ENCODE measurements at regions not wholly inside any gene's neighbourhood (a gene's known extent, or its start where the extent isn't known, plus 50 kb on each side); places are given as distances from the start of the nearest gene placed in this dataset.
"Not testable (repeated sequence)": the region's sequence is repeated elsewhere in the genome, so short reads cannot be mapped to it uniquely, and the experiment has no call there.

GRCh38 chr7:121620206-121620605 is 224.1 kb upstream of the FAM3C start:
- peak; percentile 22 for DNase-seq

- no peak for DNase-seq
Observed at GRCh38 chr7:121618182-121618581, 222.1 kb upstream of the FAM3C start.

DNA sequence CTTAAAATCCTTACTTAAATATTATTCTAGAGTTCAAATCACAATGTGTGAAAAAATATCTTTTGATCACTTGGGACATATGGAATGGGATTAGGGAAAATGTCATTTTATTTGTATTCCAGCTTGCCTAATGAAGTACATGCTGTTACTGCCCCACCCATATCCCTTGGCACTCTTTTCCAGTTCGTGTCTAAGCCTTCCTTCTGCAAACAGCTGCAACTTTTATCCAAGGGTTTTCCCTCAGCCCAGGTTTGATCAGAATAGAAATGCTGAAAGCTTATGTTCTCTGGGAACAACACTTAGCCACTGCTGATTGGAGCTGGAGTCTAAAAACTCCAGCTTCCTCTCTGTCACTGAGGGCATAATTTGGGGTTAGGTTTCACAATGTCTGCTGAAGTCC is 214.1 kb upstream of the FAM3C start:
- peak; percentile 65 for DNase-seq

GRCh38 chr7:121609208-121609607 is 213.1 kb upstream of the FAM3C start:
- DNase-seq = no peak

DNA sequence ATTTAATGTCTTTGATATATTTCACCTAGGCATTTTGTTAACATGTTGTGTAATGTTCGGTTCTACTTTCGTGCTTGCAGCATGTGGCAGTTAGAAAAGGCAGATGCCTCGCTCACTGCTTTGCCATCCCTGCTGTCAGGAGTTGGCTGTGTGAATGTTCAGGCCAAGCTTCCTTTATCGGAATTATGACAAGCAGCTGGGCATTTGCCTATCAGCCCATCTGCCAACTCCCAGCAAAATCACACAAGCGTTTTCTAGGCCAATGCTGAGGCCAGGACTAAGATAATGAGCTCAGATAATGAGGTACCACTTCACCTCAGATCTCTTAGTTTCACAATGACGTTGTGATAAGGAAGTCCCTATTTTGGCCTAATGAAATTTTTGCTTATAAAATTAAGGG is 212.7 kb upstream of the FAM3C start:
- no peak for DNase-seq

- DNase-seq = not testable (repeated sequence)
Observed at GRCh38 chr7:121608183-121608582, 212.1 kb upstream of the FAM3C start.

GRCh38 chr7:121605317-121605680 is 209.2 kb upstream of the FAM3C start:
- peak; percentile 9 for DNase-seq

DNA sequence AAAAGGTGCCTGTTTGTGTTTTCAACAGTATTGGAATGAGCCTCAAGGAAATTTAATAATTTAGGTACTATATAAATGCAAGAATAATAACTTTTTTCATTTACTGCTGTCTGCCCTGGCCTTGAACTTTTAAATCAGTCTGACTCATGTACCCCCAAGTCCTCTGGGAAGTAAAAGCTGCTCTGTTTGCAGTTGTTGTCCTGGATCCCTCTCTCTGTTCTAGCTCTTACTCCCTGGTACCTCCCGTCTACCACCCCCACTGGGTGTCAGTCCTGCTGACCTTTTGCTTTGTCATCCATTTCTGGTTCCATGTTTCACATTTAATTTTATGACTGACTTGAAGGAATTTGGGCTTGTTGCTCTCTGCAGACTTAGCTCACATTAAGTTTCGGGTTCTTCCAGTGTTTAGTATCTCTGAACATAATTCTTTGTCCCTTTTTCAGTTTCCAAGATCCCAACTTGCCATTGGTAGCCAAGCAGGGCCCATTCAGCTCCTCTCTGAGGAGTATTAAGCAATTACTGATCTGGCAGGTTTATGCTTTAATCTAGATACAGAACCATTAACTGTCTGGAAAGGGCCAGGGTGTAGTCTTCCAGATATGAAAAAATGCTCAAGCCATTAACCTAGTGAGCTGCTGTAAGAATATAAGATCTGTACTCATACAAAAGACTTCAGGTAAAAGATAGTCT is 208.7 kb upstream of the FAM3C start:
- DNase-seq = no peak

- no peak for DNase-seq
Observed at GRCh38 chr7:121603886-121604285, 207.8 kb upstream of the FAM3C start.

GRCh38 chr7:121599887-121600286 is 203.8 kb upstream of the FAM3C start:
- DNase-seq = no peak

DNA sequence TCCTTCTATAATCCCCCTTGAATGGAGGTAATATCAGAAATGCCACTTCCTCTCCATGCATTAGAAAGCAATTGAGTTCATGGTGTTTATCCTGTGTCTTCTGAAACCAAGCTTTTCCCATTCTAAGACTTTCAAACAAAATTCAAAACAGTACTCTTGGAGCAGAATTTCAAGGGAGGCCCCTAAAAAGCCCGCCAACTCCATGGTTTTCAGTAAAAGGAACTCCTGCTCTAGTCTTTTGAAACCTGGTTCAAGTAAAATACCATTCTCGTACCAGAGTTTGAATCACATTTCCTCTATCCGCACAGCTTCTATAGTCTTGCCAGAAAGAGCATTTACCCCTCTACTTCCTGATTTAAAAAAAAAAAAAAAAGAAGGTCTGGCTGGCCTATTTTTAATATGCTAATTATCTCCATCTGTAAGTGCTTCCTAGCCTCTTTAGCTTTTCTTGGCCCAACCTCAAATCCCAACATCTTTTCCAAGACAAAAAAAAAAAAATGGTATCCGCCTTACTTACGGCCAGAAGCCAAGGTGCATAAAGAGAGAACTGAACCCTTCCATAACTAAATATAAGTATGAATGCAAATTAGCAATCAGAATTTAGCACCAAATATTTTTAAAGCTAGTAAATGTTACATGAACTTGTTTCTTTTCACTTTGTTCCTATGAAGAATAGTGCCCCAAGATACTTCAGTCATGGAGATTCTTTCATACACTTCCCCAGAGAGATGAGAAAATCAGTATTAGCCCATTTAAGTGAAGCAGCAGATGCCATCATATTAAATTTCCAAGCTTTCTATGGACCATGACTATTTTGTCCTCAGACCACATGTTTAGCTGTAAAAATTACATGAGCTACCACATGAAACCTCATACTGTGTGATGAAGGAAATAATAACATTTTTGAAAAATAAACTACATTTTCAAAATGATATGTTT is 199.9 kb upstream of the FAM3C start:
- DNase-seq = peak; percentile 87

- DNase-seq = no peak
Observed at GRCh38 chr7:121591926-121592325, 195.8 kb upstream of the FAM3C start.

DNA sequence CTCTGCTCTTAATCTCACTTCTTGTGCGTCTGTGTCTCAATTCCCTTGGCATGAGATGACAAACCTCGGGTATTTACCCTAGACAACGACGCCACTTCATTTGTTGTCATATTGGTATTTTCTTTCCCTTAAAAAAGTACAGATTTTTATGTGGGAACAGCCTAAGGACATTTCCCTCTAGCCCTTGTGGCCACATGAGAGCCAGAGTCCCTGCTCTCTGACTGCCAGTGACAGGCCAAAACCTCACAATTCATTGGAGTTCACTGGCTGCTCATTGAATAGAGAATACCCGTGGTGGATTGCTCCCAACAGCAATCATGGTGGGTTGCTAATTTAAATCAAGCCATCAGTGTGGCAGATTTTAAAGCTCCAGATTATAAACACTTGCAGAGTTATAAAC is 191.3 kb upstream of the FAM3C start:
- DNase-seq = no peak

GRCh38 chr7:121582258-121582657 is 186.2 kb upstream of the FAM3C start:
- DNase-seq = no peak

DNA sequence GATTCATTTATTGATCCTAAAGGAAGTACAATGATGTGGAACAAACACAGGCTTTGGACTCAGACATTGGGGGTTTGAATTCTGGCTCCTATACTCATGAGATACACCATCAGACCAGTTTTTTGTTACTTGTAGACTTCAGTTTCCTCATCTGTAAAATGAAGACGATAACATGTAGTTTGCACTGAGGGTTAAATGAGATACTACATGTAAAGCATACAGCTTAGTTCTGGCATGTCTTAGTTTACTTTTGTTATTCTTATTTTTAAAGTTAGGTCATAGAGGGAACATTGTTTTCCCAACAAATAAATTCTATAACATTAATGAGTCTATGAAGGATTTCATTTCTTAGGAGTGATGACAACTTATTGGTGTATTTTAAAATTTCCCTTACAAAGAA is 183.5 kb upstream of the FAM3C start:
- DNase-seq = no peak

DNA sequence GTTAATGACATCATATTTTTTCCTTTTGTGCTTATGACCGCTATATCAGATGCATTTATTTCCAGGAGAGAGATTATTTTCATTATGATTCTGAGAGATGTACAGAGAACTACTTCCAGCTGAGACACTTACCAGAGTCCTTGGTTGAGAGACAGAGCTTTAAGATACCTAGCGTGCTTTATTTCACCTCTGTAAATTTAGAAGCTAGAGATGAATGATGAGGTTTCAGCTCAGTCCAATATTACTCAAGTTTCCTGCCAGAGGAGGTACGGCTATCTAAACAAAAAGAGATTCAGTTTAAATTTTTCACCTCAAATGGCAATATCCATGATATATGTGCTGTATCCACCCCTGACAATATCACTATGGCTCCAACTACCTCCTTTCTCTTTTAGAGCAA is 182.6 kb upstream of the FAM3C start:
- no peak for DNase-seq

DNA sequence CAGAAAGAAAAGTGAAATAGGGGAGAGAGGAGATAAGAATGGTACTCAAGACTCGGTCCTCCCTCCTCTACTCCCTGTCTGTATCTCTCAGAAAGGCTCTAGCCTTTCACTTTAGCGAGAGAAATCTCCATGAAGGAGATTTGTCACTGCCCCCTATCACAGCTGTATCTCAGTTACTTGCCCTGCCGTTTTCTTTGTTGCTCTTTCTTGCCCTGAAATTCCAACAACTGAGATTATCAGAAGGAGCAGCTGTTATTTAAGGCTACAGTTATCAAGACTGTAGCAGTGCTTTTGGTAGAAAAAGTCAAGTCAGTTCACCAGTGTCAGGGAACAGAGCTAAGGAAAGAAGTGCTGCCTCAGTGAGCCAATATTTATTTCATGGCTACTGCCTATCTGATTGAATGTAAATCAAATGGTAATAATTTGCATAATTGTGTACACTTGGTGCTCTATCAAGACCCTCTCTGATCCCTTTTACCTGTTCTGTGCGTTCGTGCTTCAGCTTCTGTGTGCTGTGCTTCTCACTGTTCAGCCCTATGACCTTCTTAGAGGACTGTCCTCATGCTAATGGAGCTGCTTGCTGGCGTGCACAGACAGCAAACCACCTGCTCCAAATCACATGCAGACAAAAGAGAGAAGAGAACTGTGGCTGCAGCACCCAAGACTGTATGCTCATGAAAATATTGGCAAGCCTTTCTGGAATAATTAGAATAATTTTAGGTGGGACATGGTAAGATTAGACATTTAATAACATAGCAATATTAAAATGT is 180.2 kb upstream of the FAM3C start:
- no peak for DNase-seq

GRCh38 chr7:121575194-121575765 is 179.2 kb upstream of the FAM3C start:
- DNase-seq = no peak

GRCh38 chr7:121574109-121574508 is 178.0 kb upstream of the FAM3C start:
- no peak for DNase-seq

- DNase-seq = no peak
Observed at GRCh38 chr7:121572615-121573014, 176.5 kb upstream of the FAM3C start.

- no peak for DNase-seq
Observed at GRCh38 chr7:121570365-121570764, 174.3 kb upstream of the FAM3C start.

DNA sequence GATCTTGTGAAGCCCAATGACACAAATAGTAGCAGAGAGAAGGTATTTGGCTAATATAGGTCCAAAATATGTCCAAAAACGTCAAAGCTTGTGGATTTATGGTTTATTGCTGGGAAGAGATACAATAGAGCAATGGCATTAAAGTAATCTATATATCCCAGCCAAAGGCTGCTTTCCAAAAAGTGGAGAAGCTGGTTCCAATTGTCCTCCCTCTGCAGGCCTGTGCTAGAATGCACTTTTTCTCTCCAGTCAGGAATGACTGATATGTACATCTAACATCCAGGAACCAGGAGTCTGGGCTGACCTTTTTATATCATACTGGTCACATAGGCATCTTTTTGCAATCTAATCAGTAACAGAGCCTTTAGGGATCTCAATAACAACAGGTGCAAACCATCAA is 167.1 kb upstream of the FAM3C start:
- no peak for DNase-seq

GRCh38 chr7:121562259-121562658 is 166.2 kb upstream of the FAM3C start:
- no peak for DNase-seq

Measured in skin of body (tissue), 1 donor.